Heart right ventricle (tissue), 16 donors: ENCODE measurements at regions not wholly inside any gene's neighbourhood (a gene's known extent, or its start where the extent isn't known, plus 50 kb on each side); places are given as distances from the start of the nearest gene placed in this dataset.

Experiments
- ATAC-seq, 8 donors: fragments of 200-7000 bp; cut with Tn5 transposase; one replicate each; pipeline ENCODE4 v1.9.1; 2020; ENCODE audit warnings: mild to moderate bottlenecking in 8 of 8, moderate library complexity in 8 of 8, moderate number of reproducible peaks in 1 of 8
- DNase-seq, 2 donors: peaks; one replicate each; pipeline ENCODE4 v3.0.0-alpha.2; 2020
- H3K27ac ChIP-seq, 10 donors: fragments of 200-600 bp; sonication (generic) in 2 of 10; one replicate each; pipeline versions ENCODE4 v1.5.0 to v1.8.0; 2020 to 2022; ENCODE audit warnings: mild to moderate bottlenecking in 3 of 10
- H3K27me3 ChIP-seq, 7 donors: fragments of 200-600 bp; one replicate each; pipeline ENCODE4 v1.8.0; 2021 to 2022; ENCODE audit warnings: mild to moderate bottlenecking in 2 of 7
- H3K36me3 ChIP-seq, 9 donors: fragments of 200-600 bp; sonication (generic) in 1 of 9; one replicate each; pipeline versions ENCODE4 v1.5.0 to v1.8.0; 2020 to 2022; ENCODE audit warnings: mild to moderate bottlenecking in 2 of 9
- H3K4me1 ChIP-seq, 9 donors: fragments of 200-600 bp; sonication (generic) in 1 of 9; one replicate each; pipeline versions ENCODE4 v1.5.0 to v1.8.0; 2020 to 2022; ENCODE audit warnings: mild to moderate bottlenecking in 4 of 9
- H3K4me3 ChIP-seq, 10 donors: fragments of 200-600 bp; sonication (generic) in 2 of 10; one replicate each; pipeline versions ENCODE4 v1.5.0 to v1.8.0; 2020 to 2022; ENCODE audit warnings: mild to moderate bottlenecking in 7 of 10, moderate library complexity in 2 of 10
- H3K9me3 ChIP-seq, 11 donors: fragments of 200-600 bp in 10 of 11; sonication (generic) in 2 of 11; one replicate each; pipeline versions ENCODE4 v1.5.0 to v1.8.0; 2013 to 2022; ENCODE audit warnings: mild to moderate bottlenecking in 2 of 11, control low read depth in 1 of 11, moderate library complexity in 1 of 11
- CTCF ChIP-seq, 9 donors: fragments of 200-600 bp; sonication (generic) in 2 of 9; IDR thresholded peaks; one replicate each; pipeline versions ENCODE4 v1.5.0 to v1.8.0; 2021 to 2022; ENCODE audit warnings: antibody characterized with exemption in 9 of 9, mild to moderate bottlenecking in 5 of 9, moderate library complexity in 1 of 9
- WGBS, 2 donors: extraction: QIAGEN DNeasy Blood & Tissue Kit; methylation state at CpG; one replicate each; pipeline ENCODE4 v1.1.7; 2013; ENCODE audit warnings: inconsistent platforms in 1 of 2; 5-methylcytosine and 5-hydroxymethylcytosine counted together
- intact Hi-C, 10 donors: fragments of 100-400 bp; cut with DNase I; formaldehyde crosslinking; loops; one replicate each; pipeline versions ENCODE4 v1.11.1 to v1.14.2; 2022
- donor health status: Arrhythmogenic right ventricular cardiomyopathy.
- donor health status: ischemic (EF 13 %, LVEDD 7.1; RV severe dilation, severe dysfunction).
- donor health status: healthy with polysubstance abuse.
- donor health status: DM: no; HTN: yes; CAD: no.
- donor health status: DM: no; HTN: no; CAD: no.
- donor health status: ischemic (EF 25% LVEDD 6.9; RV normal size, moderate dysfunction).
- donor health status: ischemic (EF 25% LVEDD 5.7; RV mildly dilated, moderate dysfunction).
- donor health status: healthy.
- donor health status: DM: yes; HTN: yes; CAD: no.
- donor health status: Ischemic cardiomyopathy.
- donor health status: ischemic (EF 35%, LVEDD 5.7; RV mildly dilated, moderate dysfunction).
- donor health status: nonischemic (EF 11% LVEDD 7.7; RV severe dilation, severe dysfunction).
- donor health status: DM: yes; HTN: yes; CAD: no.
- donor health status: PGD.
- donor health status: ischemic (EF 29% LVEDD 5.4; RV normal size, mild dysfunction).
- donor health status: nonischemic (EF 23%, LVEDD 6.1; RV moderate dilation, normal function).

- Histone ChIP-seq H3K27me3 (no peaks in the 10 kb centered on the region), H3K4me1 (peaks cover 0 to 17% (median 0%) of the 10 kb centered on the region in 9 donors), H3K4me3 (no peak overlapping the region), H3K36me3 (no peaks in the 10 kb centered on the region), H3K9me3 (peaks cover 0 to 6% (median 0%) of the 10 kb centered on the region in 11 donors), H3K27ac (no peak overlapping the region)
- WGBS, 2 donors: 17 to 32% methylated on average over 3 of the region's 3 CpGs
- peak in 3 of 8 donors; percentile 37 to 53 (median 48) for ATAC-seq
- intact Hi-C loops: no loop called here
- DNase-seq: no peak
- TF ChIP-seq CTCF (IDR thresholded peaks at IDR 0.05): no peak
Measured at GRCh38 chr4:24642981-24643547, 58.7 kb upstream of the DHX15 start.

GRCh38 chr4:24643774-24644520 lies 59.6 kb upstream of the DHX15 start:
- no peak for ATAC-seq
- no peak overlapping the region for H3K27ac ChIP-seq
- WGBS, 2 donors: 71 to 81% methylated on average over 8 of the region's 8 CpGs
- H3K9me3 ChIP-seq: peaks cover 0 to 6% (median 0%) of the 10 kb centered on the region in 11 donors
- no peaks in the 10 kb centered on the region for H3K27me3 ChIP-seq
- no peak for DNase-seq
- no peak for TF ChIP-seq CTCF (IDR thresholded peaks at IDR 0.05)
- H3K4me1 ChIP-seq: peaks cover 0 to 17% (median 0%) of the 10 kb centered on the region in 9 donors
- H3K36me3 ChIP-seq: no peaks in the 10 kb centered on the region
- no peak overlapping the region for H3K4me3 ChIP-seq
- intact Hi-C loops: no loop called here

- Histone ChIP-seq H3K27ac (no peak overlapping the region), H3K4me1 (peaks cover 0 to 17% (median 0%) of the 10 kb centered on the region in 9 donors), H3K27me3 (no peaks in the 10 kb centered on the region), H3K9me3 (peaks cover 0 to 6% (median 0%) of the 10 kb centered on the region in 11 donors), H3K4me3 (no peak overlapping the region), H3K36me3 (no peaks in the 10 kb centered on the region)
- no peak for TF ChIP-seq CTCF (IDR thresholded peaks at IDR 0.05)
- ATAC-seq (no peak), DNase-seq (no peak)
- intact Hi-C loops: no loop called here
- WGBS, 2 donors: 62 to 64% methylated on average over 6 of the region's 6 CpGs
Measured at GRCh38 chr4:24644983-24645764, 60.8 kb upstream of the DHX15 start.

GRCh38 chr4:24645765-24646550 lies 61.6 kb upstream of the DHX15 start:
- Histone ChIP-seq H3K36me3 (no peaks in the 10 kb centered on the region), H3K27me3 (no peaks in the 10 kb centered on the region), H3K4me3 (no peak overlapping the region), H3K27ac (no peak overlapping the region), H3K4me1 (peaks cover 0 to 17% (median 0%) of the 10 kb centered on the region in 9 donors), H3K9me3 (peaks cover 0 to 6% (median 0%) of the 10 kb centered on the region in 11 donors)
- DNase-seq (no peak), ATAC-seq (peak in 1 of 8 donors; percentile 33)
- TF ChIP-seq CTCF (IDR thresholded peaks at IDR 0.05): no peak
- intact Hi-C loops: no loop called here
- 66 to 72% methylated on average over 4 of the region's 4 CpGs for WGBS, 2 donors
